Osteoblast (primary cell): ENCODE measurements at regions not wholly inside any gene's neighbourhood (a gene's known extent, or its start where the extent isn't known, plus 50 kb on each side); places are given as distances from the start of the nearest gene placed in this dataset.

Experiments used
- DNase-seq: peaks from one replicate; pipeline ENCODE4 v3.0.0; 2011; ENCODE audit warnings: low spot score, mixed read lengths; ENCODE audit not compliant: insufficient read length; ENCODE audit errors: missing footprints
- H2AFZ ChIP-seq: 2 replicates; pipeline ENCODE4 v1.6.0; 2011; ENCODE audit warnings: mild to moderate bottlenecking, low read length
- H3K27ac ChIP-seq: 2 replicates; pipeline ENCODE4 v1.5.1; 2011; ENCODE audit warnings: mild to moderate bottlenecking, low read depth, low read length, moderate library complexity
- H3K27me3 ChIP-seq: 2 replicates; pipeline ENCODE4 v1.6.0; 2012; ENCODE audit warnings: mild to moderate bottlenecking, control low read depth, inconsistent platforms, low read length, moderate library complexity; ENCODE audit not compliant: insufficient read depth
- H3K36me3 ChIP-seq: 2 replicates; pipeline ENCODE4 v1.5.1; 2011; ENCODE audit warnings: mild to moderate bottlenecking, low read length, control low read depth, moderate library complexity; ENCODE audit not compliant: insufficient read depth
- H3K4me1 ChIP-seq: 2 replicates; pipeline ENCODE4 v1.5.1; 2011; ENCODE audit warnings: mild to moderate bottlenecking, low read length, control low read depth, moderate library complexity; ENCODE audit not compliant: insufficient read depth
- H3K4me2 ChIP-seq: 2 replicates; pipeline ENCODE4 v1.6.0; 2011; ENCODE audit warnings: mild to moderate bottlenecking, low read length; ENCODE audit not compliant: insufficient read depth
- H3K4me3 ChIP-seq: fragments of 200-600 bp; sonication (generic); 3 replicates; pipeline ENCODE4 v1.5.1; 2012; ENCODE audit warnings: mild to moderate bottlenecking, low read length, inconsistent platforms; ENCODE audit not compliant: insufficient read depth
- H3K79me2 ChIP-seq: 2 replicates; pipeline ENCODE4 v1.6.0; 2012; ENCODE audit warnings: mild to moderate bottlenecking, low read length, control low read depth, inconsistent platforms; ENCODE audit not compliant: insufficient read depth
- H3K9me3 ChIP-seq: 2 replicates; pipeline ENCODE4 v1.5.1; 2011; ENCODE audit warnings: low read depth, low read length, control low read depth
- H4K20me1 ChIP-seq: 2 replicates; pipeline ENCODE4 v1.6.0; 2012; ENCODE audit warnings: mild to moderate bottlenecking, low read length, control low read depth; ENCODE audit not compliant: insufficient read depth
- TF ChIP-seq, protein P1 (sequence below): IDR thresholded peaks from 2 replicates; pipeline ENCODE4 v1.5.1; 2011; ENCODE audit warnings: mild to moderate bottlenecking, low read depth, low read length, moderate library complexity; ENCODE audit errors: extremely low read depth

DNA sequence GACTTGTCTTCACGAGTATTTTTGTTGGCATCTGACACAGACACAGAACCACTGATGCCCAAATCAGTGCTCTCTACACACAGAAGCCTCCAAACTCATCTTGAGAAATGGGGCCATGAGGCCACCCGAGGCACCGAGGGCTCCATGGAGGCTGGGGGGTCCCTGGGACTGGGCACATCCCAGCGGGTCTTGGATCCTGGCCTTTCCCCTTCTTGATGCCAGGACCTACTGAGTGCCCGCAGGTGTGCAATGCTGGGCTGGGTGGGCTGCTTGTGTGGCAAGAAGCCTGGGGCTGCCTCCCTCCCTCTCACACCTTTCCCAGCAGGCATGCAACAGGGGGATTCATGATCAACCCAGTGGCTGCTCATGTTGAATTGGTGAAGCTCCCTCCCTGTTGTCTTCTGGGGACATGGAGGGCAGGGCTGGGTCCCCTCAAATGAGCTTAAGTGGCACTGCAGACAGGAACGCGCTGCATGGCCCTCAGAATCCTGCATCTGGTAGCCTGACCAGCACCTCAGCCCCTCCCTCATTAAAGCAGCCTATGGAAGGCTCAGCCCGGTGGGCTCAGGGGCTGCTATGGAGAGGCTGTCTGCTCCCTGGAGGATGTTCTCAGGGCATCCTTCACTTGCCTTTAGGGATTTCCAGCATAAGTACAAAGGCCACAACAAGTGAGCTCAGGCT is 63.7 kb upstream of the SIMC1 start:
- H3K4me1 ChIP-seq: no peaks in the 10 kb centered on the region
- TF ChIP-seq, protein P1, sequence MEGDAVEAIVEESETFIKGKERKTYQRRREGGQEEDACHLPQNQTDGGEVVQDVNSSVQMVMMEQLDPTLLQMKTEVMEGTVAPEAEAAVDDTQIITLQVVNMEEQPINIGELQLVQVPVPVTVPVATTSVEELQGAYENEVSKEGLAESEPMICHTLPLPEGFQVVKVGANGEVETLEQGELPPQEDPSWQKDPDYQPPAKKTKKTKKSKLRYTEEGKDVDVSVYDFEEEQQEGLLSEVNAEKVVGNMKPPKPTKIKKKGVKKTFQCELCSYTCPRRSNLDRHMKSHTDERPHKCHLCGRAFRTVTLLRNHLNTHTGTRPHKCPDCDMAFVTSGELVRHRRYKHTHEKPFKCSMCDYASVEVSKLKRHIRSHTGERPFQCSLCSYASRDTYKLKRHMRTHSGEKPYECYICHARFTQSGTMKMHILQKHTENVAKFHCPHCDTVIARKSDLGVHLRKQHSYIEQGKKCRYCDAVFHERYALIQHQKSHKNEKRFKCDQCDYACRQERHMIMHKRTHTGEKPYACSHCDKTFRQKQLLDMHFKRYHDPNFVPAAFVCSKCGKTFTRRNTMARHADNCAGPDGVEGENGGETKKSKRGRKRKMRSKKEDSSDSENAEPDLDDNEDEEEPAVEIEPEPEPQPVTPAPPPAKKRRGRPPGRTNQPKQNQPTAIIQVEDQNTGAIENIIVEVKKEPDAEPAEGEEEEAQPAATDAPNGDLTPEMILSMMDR: no peak
- no peak overlapping the region for H3K27ac ChIP-seq
- H3K4me2 ChIP-seq: no peak overlapping the region
- H3K27me3 ChIP-seq: peaks cover 5% of the 10 kb centered on the region
- H3K9me3 ChIP-seq: no peaks in the 10 kb centered on the region
- no peaks in the 10 kb centered on the region for H4K20me1 ChIP-seq
- H3K4me3 ChIP-seq: no peak overlapping the region
- no peaks in the 10 kb centered on the region for H3K79me2 ChIP-seq
- no peak for DNase-seq
- H2AFZ ChIP-seq: no peak overlapping the region
- no peaks in the 10 kb centered on the region for H3K36me3 ChIP-seq

DNA sequence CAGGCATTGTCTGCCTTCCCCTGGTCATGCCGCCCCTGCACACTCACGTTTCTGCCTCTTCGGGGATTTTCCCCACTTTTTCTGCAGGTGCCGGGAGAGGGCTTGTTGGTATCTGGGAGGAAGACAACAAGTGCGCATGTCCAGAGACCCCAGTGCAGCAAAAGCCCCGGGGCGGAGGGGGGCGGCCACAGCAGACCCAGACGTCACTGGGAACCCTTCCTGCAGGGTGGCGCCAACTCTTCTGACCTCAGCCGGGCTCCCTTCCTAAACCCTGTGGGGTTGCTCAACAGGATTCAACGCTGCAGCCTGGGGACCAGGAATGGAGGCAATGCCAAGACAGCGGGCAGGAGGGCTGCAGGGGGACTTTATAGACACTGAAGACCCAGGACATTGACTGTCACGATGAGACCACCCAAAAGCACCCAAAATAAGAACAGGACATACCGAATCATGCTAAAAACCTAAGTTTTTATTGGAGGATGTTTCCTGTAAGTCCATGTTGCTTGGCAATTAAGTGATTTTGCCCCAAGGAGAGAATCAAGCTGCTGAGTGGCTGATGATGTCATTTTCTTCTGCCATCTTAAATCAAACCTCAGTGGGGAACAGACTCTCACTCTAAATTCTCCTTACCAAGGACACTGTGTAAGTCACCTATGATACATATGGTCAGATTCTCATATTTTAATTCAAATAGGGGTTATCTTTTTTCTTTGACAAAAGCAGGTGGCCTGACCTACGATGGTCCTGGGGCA is 62.9 kb upstream of the SIMC1 start:
- Histone ChIP-seq H3K36me3 (no peaks in the 10 kb centered on the region), H3K4me3 (no peak overlapping the region), H4K20me1 (no peaks in the 10 kb centered on the region), H3K79me2 (no peaks in the 10 kb centered on the region), H3K4me1 (no peaks in the 10 kb centered on the region), H3K4me2 (no peak overlapping the region), H3K27ac (no peak overlapping the region), H3K9me3 (no peaks in the 10 kb centered on the region), H3K27me3 (peaks cover 3% of the 10 kb centered on the region), H2AFZ (no peak overlapping the region)
- no peak for DNase-seq
- TF ChIP-seq, protein P1: no peak

DNA sequence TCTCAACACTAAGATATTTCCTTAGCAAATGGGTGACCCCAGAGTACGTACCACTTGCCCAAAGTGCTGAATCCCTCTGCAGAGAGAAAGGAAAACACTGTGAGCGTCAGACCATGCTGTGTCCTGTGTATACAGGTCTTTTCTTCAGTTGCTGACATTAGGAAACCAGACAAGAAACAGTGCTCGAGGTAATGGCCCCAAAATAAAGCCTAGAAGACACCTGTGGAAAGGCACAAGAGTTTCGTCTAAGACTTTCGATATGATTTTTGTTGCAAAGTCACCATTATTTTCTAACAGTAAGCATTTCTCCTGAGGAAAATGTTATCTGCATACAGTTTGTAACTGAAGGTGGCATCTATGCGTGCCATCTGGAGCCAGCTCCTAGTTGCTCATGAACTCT is 62.0 kb upstream of the SIMC1 start:
- no peaks in the 10 kb centered on the region for H3K79me2 ChIP-seq
- no peaks in the 10 kb centered on the region for H3K9me3 ChIP-seq
- no peaks in the 10 kb centered on the region for H3K36me3 ChIP-seq
- peaks cover 9% of the 10 kb centered on the region for H3K27me3 ChIP-seq
- TF ChIP-seq, protein P1: no peak
- H3K27ac ChIP-seq: no peak overlapping the region
- DNase-seq: no peak
- H2AFZ ChIP-seq: no peak overlapping the region
- no peaks in the 10 kb centered on the region for H3K4me1 ChIP-seq
- H3K4me3 ChIP-seq: no peak overlapping the region
- no peaks in the 10 kb centered on the region for H4K20me1 ChIP-seq
- no peak overlapping the region for H3K4me2 ChIP-seq

DNA sequence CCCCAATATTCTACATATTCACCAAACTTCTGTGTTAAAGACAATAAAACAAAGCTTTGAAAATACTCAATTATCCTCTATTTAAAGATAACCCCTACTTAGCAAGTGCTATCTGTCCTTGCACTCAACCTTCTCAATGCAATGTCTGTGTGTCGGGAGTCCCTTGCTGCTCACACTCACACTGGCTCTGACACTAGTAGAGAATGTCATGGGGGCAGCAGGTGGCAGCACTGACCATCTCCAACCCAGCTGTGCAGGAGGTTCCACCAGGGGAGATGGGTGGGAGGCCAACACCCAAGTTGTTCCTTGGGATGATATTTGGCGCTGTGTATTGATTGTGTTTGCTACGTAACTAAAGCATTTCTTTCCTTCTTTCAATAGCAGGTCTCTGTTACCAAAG is 59.4 kb upstream of the SIMC1 start:
- Histone ChIP-seq H2AFZ (no peak overlapping the region), H3K4me3 (no peak overlapping the region), H3K4me2 (no peak overlapping the region), H3K79me2 (no peaks in the 10 kb centered on the region), H3K9me3 (no peaks in the 10 kb centered on the region), H3K27ac (no peak overlapping the region), H3K27me3 (peaks cover 18% of the 10 kb centered on the region), H3K4me1 (no peaks in the 10 kb centered on the region), H4K20me1 (no peaks in the 10 kb centered on the region), H3K36me3 (no peaks in the 10 kb centered on the region)
- TF ChIP-seq, protein P1: no peak
- no peak for DNase-seq
